Stimulated activated naive CD4-positive, alpha-beta T cell (primary cell): ENCODE measurements at regions not wholly inside any gene's neighbourhood (a gene's known extent, or its start where the extent isn't known, plus 50 kb on each side); places are given as distances from the start of the nearest gene placed in this dataset.
"Not testable (repeated sequence)": the region's sequence is repeated elsewhere in the genome, so short reads cannot be mapped to it uniquely, and the experiment has no call there.

Experiments used
- DNase-seq, 6 experiments: peaks; one replicate each; lab custom pipeline; 2025; lab: John Stamatoyannopoulos, UW

DNA sequence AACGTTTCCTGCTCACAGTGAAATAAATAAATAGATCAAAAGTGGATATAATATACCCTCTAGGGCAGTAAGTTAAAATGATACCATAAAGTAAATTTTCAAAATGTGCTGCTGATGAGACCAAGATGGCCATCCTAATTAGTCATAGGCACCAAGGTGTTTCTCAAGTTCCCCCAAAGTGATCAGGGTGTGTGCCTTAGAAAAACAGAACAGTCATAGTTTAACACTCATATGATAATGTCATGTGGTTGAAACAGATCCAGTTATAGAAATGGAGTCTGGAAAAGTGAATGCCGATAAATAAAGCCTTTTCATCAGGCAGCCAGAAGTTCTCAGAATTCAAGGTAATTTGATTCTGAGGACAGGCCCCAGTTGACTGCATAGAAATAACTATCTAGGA is 161.5 kb upstream of the CDKN2B start:
- DNase-seq = no peak

DNA sequence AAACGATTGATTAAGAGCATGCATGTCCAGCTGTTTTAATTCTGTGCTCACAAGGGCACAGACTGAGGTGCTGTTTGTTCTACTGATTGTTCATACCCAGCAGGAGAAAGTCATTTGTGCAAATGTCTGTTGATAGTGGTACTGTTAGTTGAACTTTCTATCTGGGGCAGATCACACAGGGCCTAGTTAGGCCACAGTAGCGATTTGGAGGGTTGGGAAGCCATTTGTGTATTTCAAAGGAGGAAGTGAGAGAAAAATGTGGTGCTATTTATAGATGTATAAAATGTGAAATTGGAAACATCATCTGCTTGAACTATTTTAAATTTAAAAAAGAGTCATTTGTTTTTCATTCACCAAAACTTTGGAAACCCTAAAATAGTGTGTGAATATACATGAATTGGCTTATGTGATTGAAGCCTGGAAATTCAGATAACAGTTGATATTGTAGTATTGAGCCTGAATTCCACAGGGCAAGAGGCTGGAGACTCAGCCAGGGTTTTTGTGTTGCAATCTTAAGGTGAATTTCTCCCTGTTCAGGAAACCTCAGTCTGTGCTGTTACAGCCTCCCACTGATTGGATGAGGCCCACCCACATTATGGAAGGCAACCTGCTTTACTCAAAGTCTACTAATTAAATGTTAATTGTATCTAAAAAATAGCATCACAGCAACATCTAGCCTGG is 162.0 kb upstream of the CDKN2B start:
- DNase-seq = no peak

DNA sequence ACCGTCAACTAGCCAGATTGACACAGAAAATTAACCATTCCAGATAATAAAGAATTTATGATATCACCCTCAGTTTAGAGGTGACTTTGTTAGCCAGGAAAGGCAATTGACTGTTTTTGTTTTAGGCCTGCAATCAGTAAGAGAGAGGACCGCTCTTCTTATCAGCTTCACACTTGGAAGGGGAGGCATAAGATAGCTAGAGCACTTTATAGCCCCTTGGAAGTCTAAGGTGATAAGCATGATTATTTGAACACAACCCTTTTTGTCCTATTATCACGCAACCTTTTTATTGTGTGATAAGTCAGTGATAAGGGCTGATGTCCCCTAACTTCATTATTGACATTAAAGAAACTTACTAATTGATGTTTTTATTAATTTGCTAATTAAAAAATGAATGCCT is 162.6 kb upstream of the CDKN2B start:
- DNase-seq = no peak

DNA sequence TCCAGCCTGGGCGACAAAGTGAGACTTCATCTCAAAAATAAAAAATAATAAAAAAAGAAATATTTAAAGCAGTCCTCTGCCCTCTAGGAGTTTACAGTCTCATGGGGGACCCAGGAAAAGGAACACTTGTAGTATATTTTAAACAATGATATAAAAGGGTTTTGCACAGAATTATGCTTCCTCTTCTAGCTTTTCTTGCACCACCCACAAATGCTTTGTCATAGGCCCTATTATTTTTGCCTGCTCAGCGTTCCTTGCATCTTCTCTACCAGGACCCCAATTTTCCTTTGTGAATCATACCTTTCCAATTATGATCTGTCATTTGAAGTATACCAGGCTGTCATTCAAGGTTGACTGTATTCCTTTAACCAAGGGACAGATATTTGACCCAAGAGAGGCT is 164.8 kb upstream of the CDKN2B start:
- no peak for DNase-seq

DNA sequence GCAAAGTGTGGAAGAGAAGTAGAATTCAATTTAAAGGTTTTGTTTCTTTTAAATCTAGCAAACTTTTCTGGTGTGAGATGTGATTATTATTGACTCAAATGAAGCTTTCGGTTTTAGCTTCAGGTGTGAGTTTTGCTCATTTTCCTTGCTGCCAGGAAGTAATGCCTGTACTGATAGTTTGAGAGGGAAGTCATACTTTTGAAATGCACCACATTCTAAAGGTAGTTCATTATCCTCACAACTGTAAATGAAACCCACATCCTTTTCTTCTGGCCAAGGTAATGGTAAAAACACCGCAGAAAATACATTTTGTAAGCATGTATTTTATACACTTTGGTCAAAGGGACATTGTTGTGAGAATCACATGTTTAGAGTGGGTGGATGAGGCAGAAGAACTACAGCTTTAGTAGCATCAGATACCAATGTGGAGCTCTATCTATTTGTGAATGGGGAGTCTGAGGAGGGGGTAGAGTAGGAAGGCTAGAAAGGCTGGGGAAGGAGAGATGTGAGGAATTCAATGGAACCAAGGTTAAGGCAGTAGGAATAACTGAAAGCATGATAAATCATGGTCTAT is 167.0 kb upstream of the CDKN2B start:
- no peak for DNase-seq

DNA sequence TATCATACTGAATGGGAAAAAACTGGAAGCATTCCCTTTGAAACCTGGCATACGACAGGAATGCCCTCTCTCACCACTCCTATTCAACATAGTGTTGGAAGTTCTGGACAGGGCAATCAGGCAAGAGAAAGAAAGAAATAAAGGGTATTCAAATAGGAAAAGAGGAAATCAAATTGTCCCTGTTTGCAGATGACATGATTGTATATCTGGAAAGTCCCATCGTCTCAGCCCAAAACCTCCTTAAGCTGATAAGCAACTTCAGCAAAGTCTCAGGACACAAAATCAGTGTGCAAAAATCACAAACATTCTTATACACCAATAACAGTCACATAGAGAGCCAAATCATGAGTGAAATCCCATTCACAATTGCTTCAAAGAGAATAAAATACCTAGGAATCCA is 171.9 kb upstream of the CDKN2B start:
- not testable (repeated sequence) for DNase-seq

DNA sequence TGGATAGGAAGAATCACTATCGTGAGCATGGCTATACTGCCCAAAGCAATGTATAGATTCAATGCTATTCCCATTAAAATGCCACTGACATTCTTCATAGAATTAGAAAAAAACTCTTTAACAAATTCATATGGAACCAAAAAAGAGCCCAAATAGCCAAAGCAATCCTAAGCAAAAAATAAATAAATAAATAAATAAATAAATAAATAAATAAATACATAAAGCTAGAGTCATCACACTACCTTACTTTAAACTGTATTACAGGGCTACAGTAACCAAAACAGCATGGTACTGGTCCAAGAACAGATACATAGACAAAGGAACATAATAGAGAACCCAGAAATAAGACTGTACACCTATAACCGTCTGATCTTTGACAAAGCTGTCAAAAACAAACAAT is 180.4 kb upstream of the CDKN2B start:
- DNase-seq = no peak

DNA sequence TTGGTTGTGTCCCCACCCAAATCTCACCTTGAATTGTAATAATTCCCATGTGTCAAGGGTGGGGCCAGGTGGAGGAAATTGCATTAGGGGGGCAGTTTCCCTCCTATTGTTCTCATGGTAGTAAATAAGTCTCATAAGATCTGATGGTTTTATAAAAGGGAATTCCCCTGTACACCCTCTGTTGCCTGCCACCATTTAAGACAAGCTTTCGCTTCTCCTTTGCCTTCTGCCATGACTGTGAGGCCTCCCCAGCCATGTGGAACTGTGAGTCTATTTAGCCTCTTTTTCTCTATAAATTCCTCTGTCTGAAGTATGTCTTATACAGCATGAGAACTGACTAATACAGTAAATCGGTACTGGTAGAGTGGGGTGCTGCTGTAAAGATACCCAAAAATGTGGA is 187.9 kb upstream of the CDKN2B start:
- DNase-seq = not testable (repeated sequence)

DNA sequence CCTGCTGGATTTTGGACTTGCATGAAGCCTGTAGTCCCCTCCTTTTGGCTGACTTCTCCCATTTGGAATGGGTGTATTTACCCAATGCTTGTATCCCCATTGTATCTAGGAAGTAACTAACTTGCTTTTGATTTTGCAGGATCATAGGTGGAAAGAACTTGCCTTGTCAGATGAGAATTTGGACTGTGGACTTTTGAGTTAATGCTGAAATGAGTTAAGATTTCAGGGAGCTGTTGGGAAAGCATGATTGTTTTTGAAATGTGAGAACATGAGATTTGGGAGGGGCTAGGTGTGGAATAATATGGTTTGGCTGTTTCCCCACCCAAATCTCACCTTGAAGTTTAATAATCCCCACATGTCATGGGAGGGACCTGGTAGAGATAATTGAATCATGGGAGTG is 189.6 kb upstream of the CDKN2B start:
- DNase-seq = no peak

DNA sequence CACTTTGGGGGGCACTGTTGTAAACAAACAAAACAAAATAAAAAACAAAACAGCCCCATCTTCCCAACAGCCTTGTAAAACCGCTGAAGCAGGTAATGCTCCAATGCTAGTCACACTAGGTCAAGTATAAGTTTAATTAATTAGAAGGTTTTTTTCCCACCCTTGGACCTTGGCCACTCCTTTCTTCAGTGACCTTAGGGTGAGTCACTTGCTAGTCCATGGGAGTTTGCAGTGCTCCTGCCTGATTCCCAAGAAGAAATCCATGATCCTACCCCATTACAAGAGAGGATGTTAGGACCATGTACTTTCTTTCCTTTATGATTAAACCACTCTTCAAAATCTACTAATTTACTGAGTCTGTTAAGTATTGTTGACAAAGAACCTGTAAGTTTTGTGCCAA is 192.2 kb upstream of the CDKN2B start:
- DNase-seq = no peak

DNA sequence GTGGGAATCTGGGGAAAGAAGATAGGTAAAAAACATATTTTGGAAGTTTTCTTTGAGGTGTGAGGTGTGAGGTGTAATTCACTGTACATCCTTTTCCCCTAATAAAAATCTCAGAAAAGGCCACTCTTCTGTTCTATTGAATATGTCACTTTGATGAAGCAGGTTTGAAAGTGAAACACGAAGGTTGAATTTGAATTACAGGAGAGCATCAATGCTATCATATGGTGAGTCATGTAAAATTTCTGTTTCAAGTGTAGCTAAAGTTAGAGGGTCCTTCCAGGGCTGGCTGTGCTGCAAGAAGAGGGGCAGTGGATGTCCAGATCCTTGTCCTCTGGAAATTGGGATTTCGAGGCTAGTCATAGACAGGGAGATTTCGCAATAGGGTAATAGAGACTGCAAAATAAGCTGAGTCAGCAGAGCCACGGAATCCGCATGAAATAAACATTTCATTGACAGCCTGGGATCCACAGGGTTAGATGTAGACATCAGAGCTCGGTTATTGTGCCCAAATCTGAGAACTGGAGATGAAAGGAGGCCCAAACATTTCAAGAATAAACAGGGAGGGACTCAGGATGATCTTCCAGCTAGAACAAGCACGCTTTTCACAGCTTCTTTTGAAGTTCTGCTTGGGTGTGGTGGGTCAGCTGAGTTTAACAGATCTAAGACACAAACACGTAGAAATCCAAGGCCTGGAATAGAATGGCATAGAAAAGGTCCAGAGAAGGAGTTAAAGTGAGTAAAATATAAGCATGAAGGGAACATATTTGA is 194.4 kb upstream of the CDKN2B start:
- no peak for DNase-seq

DNA sequence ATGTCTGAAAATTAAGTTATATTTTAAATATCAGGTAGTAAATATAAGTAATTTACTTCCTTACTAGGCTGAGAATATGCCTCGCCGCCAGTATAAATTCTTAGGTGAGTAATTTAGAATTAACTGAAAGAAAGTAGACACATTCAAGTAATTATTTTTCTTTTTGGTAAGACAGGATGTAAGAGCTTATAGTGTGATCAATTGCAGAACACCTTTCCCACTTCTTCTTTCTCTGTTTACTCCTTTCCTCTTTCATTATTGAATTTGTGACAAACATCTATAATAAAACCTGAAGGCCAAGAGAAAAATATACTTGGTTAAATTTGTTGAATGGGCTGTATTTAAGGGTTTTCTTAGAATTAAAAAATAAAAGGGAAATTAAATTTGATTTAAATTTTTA is 195.1 kb upstream of the CDKN2B start:
- no peak for DNase-seq

DNA sequence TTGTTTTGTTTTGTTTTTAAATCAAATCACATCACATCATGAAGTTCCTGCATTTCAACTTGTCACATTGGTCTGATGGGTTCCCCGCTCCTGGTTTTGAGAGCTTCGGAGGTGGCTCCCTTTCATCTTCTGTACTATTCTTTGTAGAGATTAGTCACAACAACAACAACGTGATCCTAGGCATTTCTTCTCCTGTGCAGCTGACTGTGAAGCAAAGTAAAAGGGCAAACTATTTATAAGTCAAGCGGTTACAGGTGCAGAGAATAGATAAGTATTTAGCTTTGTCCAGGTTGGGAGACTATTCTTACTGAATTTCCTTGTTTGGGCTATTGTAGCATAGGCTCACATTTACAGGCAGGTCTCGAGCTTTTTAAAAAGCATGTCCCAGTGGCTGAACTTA is 197.7 kb upstream of the CDKN2B start:
- DNase-seq = no peak

DNA sequence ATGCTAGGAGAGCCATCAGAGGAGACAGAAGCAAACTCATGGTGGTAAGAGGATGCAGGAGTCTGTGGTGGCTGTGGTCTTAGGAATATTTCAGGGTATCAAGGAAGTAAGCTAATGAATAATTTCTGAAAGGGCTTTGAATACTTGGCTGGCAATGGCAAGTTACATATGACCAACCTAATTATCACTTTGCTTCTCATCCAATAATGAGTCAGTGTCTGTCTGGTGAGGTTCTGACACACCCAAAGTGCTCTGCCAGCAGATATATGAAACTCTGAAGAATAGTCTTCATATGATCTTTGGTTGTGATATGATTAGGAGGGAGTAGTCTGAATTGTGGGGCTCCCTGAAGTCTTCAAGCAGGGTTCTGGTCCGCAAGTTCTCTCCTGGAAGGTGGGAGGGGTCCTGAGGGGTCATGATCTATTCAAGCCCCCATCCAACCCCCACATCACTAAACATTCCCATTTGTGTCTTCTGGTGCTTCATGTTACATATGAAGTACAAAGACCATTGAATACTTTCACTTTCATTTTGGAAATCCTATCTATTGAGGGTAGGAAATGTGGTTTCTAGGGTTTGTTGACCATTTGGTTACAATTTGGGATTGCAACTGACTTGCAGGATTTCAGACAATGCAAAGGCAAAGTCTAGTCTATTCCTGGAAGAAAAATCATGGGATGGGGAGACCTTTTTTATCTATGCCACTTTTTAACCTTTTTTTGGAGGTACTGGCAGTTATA is 199.9 kb upstream of the CDKN2B start:
- DNase-seq = no peak

DNA sequence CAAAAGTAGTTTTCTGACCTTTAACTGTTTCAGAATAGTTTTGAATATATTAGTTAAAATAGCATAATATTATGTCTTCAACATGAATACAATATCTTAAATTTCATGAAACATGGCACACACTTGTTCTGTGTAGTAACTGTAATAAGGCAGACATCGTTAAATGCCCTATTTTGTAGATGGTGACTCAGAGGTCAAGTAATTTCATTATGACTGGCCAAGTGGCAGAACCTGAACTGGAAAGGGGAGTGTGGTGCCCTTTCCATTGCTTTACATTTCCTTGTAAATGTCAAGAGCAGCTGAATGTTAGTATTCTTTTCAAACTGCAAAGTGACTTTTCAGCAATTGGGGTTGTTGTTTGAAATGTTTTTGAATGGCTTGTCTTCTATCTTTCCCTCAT is 201.2 kb upstream of the CDKN2B start:
- DNase-seq = no peak

DNA sequence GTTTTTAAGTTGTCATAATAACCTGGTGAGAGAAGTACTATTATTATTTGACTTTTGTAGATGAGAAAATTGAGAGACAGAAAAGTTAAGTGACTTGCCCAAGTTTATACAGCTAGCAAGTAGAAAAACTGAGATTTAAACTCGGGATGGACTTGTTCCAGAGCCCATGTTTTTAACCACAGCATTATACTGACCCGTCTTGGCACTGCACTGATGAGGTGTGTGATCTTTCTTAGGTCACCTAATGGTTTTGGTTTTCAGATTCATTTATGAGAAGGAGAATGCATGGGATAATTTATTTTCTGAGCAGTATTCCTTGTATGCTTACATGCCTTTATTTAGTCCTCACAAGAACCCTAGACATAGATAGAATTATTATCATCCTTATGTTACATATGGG is 201.8 kb upstream of the CDKN2B start:
- DNase-seq = no peak

DNA sequence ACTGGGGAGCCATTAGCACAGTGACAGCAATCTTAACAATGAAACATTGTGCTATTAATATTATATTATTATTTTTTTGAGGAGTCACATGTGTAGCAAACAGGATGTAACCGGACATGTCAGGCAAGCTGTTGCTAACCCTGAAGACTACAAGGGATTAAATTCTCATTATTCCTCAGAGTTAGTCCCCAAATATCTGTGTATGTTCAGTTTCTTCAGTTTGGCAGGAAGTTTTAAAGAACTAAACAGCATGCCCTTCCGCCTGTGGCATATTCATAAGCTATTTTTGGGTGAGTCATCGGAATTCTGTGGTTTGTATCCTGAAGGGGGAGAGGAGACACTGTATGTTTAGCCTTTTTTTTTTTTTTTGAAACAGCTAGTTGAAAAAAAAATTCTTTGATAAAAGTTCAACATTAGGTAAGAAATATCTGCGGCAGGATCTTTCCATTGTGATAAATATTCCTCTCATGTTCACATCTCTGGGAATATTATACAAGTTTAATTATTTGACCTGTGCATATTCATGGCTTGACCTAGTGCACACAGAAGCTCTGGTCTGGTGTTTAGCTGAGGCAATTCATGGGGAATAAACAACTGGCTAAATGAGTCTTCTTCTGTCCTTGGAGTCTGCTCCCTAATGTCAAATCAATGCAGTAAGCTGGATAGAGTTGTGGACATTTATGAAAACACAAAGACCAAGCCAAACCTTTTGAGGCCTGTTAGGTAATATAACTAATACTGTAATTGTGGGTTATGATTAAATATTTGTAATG is 202.7 kb upstream of the CDKN2B start:
- DNase-seq = no peak

DNA sequence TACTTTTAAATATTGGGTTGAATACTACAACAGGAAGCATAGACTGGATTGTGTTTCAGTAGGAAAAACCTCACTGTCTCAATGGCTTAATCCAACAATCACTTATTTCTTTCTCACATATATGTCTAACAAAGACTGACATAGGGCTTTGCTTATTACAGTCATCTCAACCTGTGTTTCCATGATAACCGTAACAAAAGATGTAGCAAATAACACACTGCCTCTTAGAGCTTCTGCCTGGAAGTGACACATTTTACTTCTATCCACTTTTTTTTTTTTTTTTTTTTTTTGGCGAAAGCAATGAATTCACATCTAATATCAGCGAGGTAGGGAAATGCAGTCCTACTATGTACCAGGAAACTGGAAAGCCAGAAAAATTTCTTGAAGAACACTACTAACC is 204.9 kb upstream of the CDKN2B start:
- DNase-seq = no peak

DNA sequence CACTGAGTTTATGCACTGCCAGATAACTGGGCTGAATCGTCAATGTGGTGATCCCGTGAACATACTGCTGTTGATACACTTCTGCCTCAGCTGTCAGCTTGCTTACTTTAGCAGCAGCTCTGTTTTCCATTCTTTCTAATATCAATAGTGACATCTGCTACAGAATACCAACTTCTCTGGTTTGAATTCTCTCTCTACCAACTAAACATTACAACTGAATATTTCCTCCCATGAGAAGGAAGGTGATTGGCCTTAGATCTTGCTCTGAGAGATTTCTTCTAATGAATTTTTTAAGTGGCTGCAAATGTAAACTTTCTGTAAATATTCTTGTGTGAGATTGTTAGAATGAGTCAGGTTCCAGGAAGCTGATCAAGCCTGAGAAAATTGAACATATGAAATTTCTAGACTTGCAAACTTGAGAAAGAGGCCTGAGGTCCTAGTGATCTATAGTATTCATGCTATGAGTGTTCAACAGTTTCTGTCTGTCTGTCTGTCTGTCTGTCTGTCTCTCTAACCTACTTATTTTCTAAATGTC is 205.5 kb upstream of the CDKN2B start:
- no peak for DNase-seq

DNA sequence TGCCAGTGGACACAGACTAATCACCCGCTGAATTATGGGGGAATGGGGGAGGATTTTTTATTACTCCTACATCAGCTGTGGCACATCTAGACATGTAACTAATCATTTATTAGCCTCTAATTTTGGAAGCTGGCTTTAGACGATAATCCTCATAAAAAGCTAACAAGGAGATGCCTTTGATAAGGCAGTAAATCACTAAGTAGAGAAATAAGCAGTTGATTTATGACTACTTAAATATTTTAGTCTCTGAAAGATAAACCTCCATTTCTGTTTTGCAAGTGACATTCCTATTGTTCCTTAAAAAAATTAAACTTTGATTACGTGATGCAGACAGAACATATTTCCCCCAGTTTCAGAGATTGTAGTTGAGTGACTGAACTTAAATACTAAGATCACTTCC is 206.4 kb upstream of the CDKN2B start:
- no peak for DNase-seq

DNA sequence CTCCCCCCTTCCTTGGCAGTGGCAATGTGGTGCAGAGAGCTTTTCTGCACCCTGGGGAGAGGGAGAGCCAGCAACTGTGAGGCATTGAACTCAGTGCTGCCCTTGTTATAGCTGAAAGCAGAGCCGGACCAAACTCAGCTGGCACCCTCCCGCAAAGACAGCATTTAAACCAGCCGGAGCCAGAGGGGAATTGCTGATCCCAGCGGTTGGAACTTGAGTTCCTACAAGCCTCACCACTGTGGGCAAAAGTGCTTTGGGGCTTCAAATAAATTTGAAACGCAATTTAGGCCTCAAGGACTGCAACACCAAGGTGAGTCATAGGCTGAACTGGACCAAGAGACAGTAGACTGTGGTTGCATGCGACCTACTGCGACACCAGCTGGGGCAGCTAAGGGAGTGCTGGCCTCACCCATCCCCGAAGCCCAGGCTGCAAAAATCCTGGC is 207.6 kb upstream of the CDKN2B start:
- DNase-seq = no peak

DNA sequence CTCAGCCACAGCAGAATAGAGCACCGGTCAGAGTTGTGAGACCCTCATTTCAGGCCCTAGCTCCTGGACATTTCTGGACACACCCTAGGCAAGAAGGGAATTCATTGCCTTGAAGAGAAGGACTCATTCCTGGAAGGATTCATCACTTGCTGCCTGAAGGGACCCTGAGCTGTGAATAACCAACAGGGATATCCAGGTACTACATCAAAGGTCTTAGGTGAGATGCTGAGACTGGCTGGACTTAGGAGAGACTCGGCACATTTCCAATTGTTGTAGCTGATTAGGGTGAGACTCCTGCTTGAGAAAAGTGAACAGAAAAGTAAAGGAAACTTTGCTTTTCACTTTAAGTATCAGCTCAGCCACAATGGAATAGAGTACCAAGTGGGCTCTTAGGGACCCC is 208.1 kb upstream of the CDKN2B start:
- DNase-seq = no peak
